GM12878 (cell line): ENCODE measurements at regions not wholly inside any gene's neighbourhood (a gene's known extent, or its start where the extent isn't known, plus 50 kb on each side); places are given as distances from the start of the nearest gene placed in this dataset.

Source experiments
- ATAC-seq: fragments of 200-7000 bp; cut with Tn5 transposase; 3 replicates; pipeline ENCODE4 v1.9.1; 2020; ENCODE audit warnings: mild to moderate bottlenecking, moderate library complexity
- BruUV-seq: library from RNA; stranded (reverse); fragments of 400-500 nt; replicated peaks from 2 replicates; lab custom pipeline; 2021; lab: Mats Ljungman, UMichigan
- CTCF ChIA-PET: fragments of 300-600 bp; sonication (Branson Sonifier 250); formaldehyde crosslinking; extraction: SDS; loops from one replicate; lab custom pipeline; 2021; ENCODE audit warnings: inconsistent platforms; lab: Yijun Ruan, JAX
- POLR2A ChIA-PET: fragments of 350-600 bp; formaldehyde crosslinking; extraction: SDS; loops from one replicate; lab custom pipeline; 2021; ENCODE audit warnings: inconsistent platforms; lab: Charles Lee
- RAD21 ChIA-PET: fragments of 300-600 bp; sonication (Branson Sonifier 250); formaldehyde crosslinking; loops from one replicate; lab custom pipeline; 2023; ENCODE audit warnings: antibody characterized with exemption; ENCODE audit not compliant: unreplicated experiment; lab: Charles Lee
- SMC1A ChIA-PET: fragments of 300-600 bp; sonication (Branson Sonifier 250); formaldehyde crosslinking; loops from one replicate; lab custom pipeline; 2023; ENCODE audit not compliant: unreplicated experiment, uncharacterized antibody; lab: Charles Lee
- DNase-seq: peaks from one replicate; pipeline ENCODE4 v3.0.0-alpha.2; 2011; ENCODE audit warnings: low read depth, low spot score
- FAIRE-seq: peaks from 3 replicates; lab custom pipeline; 2011; peaks lifted over from hg19 to GRCh38; lab: Jason Lieb, UNC
- H2AFZ ChIP-seq: 2 replicates; pipeline ENCODE4 v1.6.0; 2011; ENCODE audit warnings: low read depth, low read length, control low read depth; ENCODE audit not compliant: control insufficient read depth
- H3K27ac ChIP-seq: 2 replicates; pipeline ENCODE4 v1.5.1; 2011; ENCODE audit warnings: control low read depth; ENCODE audit not compliant: control insufficient read depth, insufficient read depth
- H3K27me3 ChIP-seq, 2 experiments: replicated peaks in 1 of 2; 2 replicates each; pipeline versions ENCODE4 v1.6.0 to v1.6.1; 2011; ENCODE audit warnings: low read length in 1 of 2; ENCODE audit not compliant: control insufficient read depth in 2 of 2, insufficient read depth in 2 of 2
- H3K36me3 ChIP-seq, 2 experiments: 2 replicates each; pipeline ENCODE4 v1.5.1; 2011; ENCODE audit warnings: low read length in 1 of 2; ENCODE audit not compliant: control insufficient read depth in 2 of 2, insufficient read depth in 2 of 2
- H3K4me1 ChIP-seq: 2 replicates; pipeline ENCODE4 v1.6.1; 2011; ENCODE audit warnings: mild to moderate bottlenecking, low read length, moderate library complexity, mixed read lengths; ENCODE audit not compliant: control insufficient read depth, insufficient read depth
- H3K4me2 ChIP-seq: 2 replicates; pipeline ENCODE4 v1.6.0; 2011; ENCODE audit warnings: control low read depth; ENCODE audit not compliant: control insufficient read depth, insufficient read depth
- H3K4me3 ChIP-seq: fragments of 200-600 bp; sonication (generic); 2 replicates; pipeline ENCODE4 v1.5.1; 2016
- H3K79me2 ChIP-seq: 2 replicates; pipeline ENCODE4 v1.6.0; 2011; ENCODE audit warnings: low read length; ENCODE audit not compliant: control insufficient read depth, insufficient read depth
- H3K9ac ChIP-seq: 2 replicates; pipeline ENCODE4 v1.8.0; 2011; ENCODE audit warnings: low read length, control low read depth, mixed read lengths; ENCODE audit not compliant: control insufficient read depth, insufficient read depth
- H3K9me3 ChIP-seq: replicated peaks from 3 replicates; pipeline ENCODE4 v1.5.1; 2011; ENCODE audit warnings: mild to moderate bottlenecking, low read length; ENCODE audit not compliant: control insufficient read depth, insufficient read depth
- H4K20me1 ChIP-seq: 2 replicates; pipeline ENCODE4 v1.6.0; 2011; ENCODE audit not compliant: control insufficient read depth, insufficient read depth
- EGR1 ChIP-seq, 2 experiments: IDR thresholded peaks; 1 replicate in 1 of 2; 2 replicates in 1 of 2; pipeline ENCODE4 v1.6.1; 2011 to 2012; ENCODE audit warnings: low read depth in 2 of 2, low read length in 2 of 2, borderline replicate concordance in 1 of 2, mild to moderate bottlenecking in 1 of 2, moderate library complexity in 1 of 2
- ELK1 ChIP-seq: IDR thresholded peaks from 2 replicates; pipeline ENCODE4 v1.6.1; 2012; ENCODE audit warnings: low read depth, low read length, improper control_type of control experiment
- RELA ChIP-seq: fragments of 450-650 bp; IDR thresholded peaks from 2 replicates; pipeline ENCODE4 v1.8.0; 2014; ENCODE audit warnings: borderline replicate concordance; ENCODE audit not compliant: partially characterized antibody
- SUPT20H ChIP-seq: IDR thresholded peaks from 2 replicates; pipeline ENCODE4 v1.6.1; 2011; ENCODE audit warnings: low read depth, mild to moderate bottlenecking, low read length, moderate library complexity, borderline replicate concordance; ENCODE audit not compliant: control insufficient read depth
- WRNIP1 ChIP-seq: IDR thresholded peaks from 2 replicates; pipeline ENCODE4 v1.6.1; 2011; ENCODE audit warnings: low read depth, low read length, improper control_type of control experiment, borderline replicate concordance
- WGBS: methylation state at CpG from one replicate; pipeline ENCODE4 v1.1.6; 2016; ENCODE audit warnings: low lambda C conversion rate; ENCODE audit not compliant: insufficient replicate concordance, insufficient coverage; ENCODE audit errors: missing lambda C conversion rate; 5-methylcytosine and 5-hydroxymethylcytosine counted together
- in situ Hi-C: fragments of 300-500 bp; cut with MboI; formaldehyde crosslinking; loops from 9 replicates; pipeline ENCODE4 v1.14.3; 2018; ENCODE audit warnings: mixed read lengths
- intact Hi-C: fragments of 100-400 bp; cut with micrococcal nuclease; formaldehyde crosslinking; loops from one replicate; pipeline ENCODE4 v1.14.2; 2022; ENCODE audit not compliant: unreplicated experiment

- SMC1A ChIA-PET, result interaction anchor here (0.8 to 9.3 kb wide), 15 partner anchors 9 to 342 kb away, joined by 3 to 108 read pairs (median 5); no protein-coding TSS in a partner anchor
Measured at GRCh38 chr2:102081606-102082005, 60.9 kb upstream of the IL1R1 start.

More at GRCh38 chr2:102081606-102082005, 60.9 kb upstream of the IL1R1 start:
- 64% methylated on average over 5 of the region's 5 CpGs for WGBS
- Histone ChIP-seq H3K9ac (no peak overlapping the region), H3K4me3 (no peak overlapping the region), H3K9me3 (no peaks in the 10 kb centered on the region), H3K79me2 (no peaks in the 10 kb centered on the region), H3K4me1 (peaks cover 31% of the 10 kb centered on the region), H3K27ac (no peak overlapping the region), H2AFZ (no peak overlapping the region), H3K27me3 (no peaks in the 10 kb centered on the region), H3K4me2 (no peak overlapping the region), H4K20me1 (no peaks in the 10 kb centered on the region), H3K36me3 (no peaks in the 10 kb centered on the region)
- in situ Hi-C loops, result no loop called here
- ChIA-PET RAD21 (interaction anchor here (0.9 to 3.8 kb wide), 9 partner anchors 23 to 158 kb away, joined by 3 to 55 read pairs (median 9); no protein-coding TSS in a partner anchor), POLR2A (interaction anchor here (2.7 to 3.1 kb wide), 2 partner anchors 11 to 55 kb away, joined by 9 to 10 read pairs; no protein-coding TSS in a partner anchor), CTCF (interaction anchor here (0.6 to 6.0 kb wide), 5 partner anchors 24 to 340 kb away, joined by 3 to 46 read pairs (median 8); no protein-coding TSS in a partner anchor)
- no peak for DNase-seq
- TF ChIP-seq WRNIP1, result no peak
- TF ChIP-seq ELK1, result no peak
- TF ChIP-seq SUPT20H, result no peak
- TF ChIP-seq RELA, result no peak
- no peak for TF ChIP-seq EGR1 (IDR thresholded peaks at IDR 0.05; ENCODE audit: borderline replicate concordance in 1 of 2, low read depth in 2 of 2, low read length in 2 of 2)
- intact Hi-C loops, result loop anchor here (2.0 to 5.0 kb wide), 3 partner anchors 159 to 356 kb away; partner anchors contain the start of gene IL18R1
- FAIRE-seq, result no peak
- BruUV-seq, result no TSS peak
- no peak for ATAC-seq
